K562 (cell line): ENCODE measurements at regions not wholly inside any gene's neighbourhood (a gene's known extent, or its start where the extent isn't known, plus 50 kb on each side); places are given as distances from the start of the nearest gene placed in this dataset.

ENCODE experiments used
- PRDM10 ChIP-seq: fragments of 450-650 bp; IDR thresholded peaks from 2 replicates; pipeline ENCODE4 v1.6.1; 2018; ENCODE audit not compliant: partially characterized antibody
- REST ChIP-seq, 2 experiments: fragments of 450-650 bp; formaldehyde crosslinking in 1 of 2; IDR thresholded peaks; 2 replicates each; pipeline versions ENCODE4 v1.4.0 to v1.6.1; 2014 to 2020; ENCODE audit warnings: mild to moderate bottlenecking in 2 of 2, borderline replicate concordance in 1 of 2, low read depth in 1 of 2
- TRIM28 ChIP-seq: fragments of 450-650 bp; IDR thresholded peaks from 2 replicates; pipeline ENCODE4 v1.6.1; 2017
- ZNF274 ChIP-seq: IDR thresholded peaks from 2 replicates; pipeline ENCODE4 v1.6.1; 2011; ENCODE audit warnings: low read depth, mild to moderate bottlenecking, low read length, moderate library complexity, borderline replicate concordance
- ZNF79 ChIP-seq: fragments of 250-450 bp; sonication (Bioruptor Pico); IDR thresholded peaks from 2 replicates; pipeline ENCODE4 v1.4.0; 2020; ENCODE audit warnings: low read depth, mild to moderate bottlenecking, moderate library complexity

DNA sequence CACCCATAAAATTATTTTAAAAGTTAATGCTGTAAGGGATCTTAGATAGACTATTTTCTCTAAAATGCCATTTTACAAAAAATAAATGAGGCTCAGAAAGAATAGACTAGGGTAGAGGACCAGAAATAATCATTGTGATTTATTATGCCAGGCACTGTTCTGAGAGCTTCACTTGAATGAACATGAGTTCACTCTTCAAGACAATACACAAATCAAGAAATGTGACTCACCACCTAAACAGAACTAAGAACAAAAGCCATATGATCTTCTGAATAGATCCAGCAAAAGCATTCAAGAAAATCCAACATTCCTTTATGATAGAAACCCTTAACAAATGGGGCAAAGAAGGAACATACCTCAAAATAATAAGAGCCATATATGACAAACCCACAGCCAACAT, 582.0 kb downstream of the PKHD1 start:
- TF ChIP-seq ZNF274 (no peak), PRDM10 (no peak), REST (IDR thresholded peaks at IDR 0.05; ENCODE audit: borderline replicate concordance) (no peak), REST (CRISPR knock-in tag; IDR thresholded peaks at IDR 0.05; ENCODE audit: low read depth) (no peak), ZNF79 (no peak), TRIM28 (no peak)
